ENCODE measurements at regions not wholly inside any gene's neighbourhood (a gene's known extent, or its start where the extent isn't known, plus 50 kb on each side); places are given as distances from the start of the nearest gene placed in this dataset.

DNA sequence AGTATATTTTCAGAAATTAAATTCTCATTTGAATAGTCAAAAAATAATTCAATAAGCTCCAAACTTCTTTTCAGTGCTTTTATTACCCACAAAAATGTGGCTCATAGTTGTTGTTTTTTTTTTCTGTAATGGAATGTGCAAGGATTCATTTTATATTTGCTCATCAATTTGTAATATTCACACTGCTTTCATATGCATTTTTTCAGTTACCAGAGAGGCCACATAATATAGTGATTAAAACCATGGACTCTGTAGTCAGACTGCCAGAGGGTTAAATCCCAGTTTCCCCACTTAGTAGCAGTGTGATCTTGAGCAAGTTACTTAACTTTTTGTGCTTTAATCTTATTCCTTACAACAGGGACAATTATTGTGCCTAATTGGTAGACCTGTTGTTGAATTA, 64.5 kb downstream of the FAM9B start:
- TF ChIP-seq, protein P1, sequence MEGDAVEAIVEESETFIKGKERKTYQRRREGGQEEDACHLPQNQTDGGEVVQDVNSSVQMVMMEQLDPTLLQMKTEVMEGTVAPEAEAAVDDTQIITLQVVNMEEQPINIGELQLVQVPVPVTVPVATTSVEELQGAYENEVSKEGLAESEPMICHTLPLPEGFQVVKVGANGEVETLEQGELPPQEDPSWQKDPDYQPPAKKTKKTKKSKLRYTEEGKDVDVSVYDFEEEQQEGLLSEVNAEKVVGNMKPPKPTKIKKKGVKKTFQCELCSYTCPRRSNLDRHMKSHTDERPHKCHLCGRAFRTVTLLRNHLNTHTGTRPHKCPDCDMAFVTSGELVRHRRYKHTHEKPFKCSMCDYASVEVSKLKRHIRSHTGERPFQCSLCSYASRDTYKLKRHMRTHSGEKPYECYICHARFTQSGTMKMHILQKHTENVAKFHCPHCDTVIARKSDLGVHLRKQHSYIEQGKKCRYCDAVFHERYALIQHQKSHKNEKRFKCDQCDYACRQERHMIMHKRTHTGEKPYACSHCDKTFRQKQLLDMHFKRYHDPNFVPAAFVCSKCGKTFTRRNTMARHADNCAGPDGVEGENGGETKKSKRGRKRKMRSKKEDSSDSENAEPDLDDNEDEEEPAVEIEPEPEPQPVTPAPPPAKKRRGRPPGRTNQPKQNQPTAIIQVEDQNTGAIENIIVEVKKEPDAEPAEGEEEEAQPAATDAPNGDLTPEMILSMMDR (IDR thresholded peaks at IDR 0.05), result no peak
- TF ChIP-seq POLR2A (IDR thresholded peaks at IDR 0.05), result no peak

Measured in testis (tissue), 2 donors.